ENCODE measurements at regions not wholly inside any gene's neighbourhood (a gene's known extent, or its start where the extent isn't known, plus 50 kb on each side); places are given as distances from the start of the nearest gene placed in this dataset.

DNA sequence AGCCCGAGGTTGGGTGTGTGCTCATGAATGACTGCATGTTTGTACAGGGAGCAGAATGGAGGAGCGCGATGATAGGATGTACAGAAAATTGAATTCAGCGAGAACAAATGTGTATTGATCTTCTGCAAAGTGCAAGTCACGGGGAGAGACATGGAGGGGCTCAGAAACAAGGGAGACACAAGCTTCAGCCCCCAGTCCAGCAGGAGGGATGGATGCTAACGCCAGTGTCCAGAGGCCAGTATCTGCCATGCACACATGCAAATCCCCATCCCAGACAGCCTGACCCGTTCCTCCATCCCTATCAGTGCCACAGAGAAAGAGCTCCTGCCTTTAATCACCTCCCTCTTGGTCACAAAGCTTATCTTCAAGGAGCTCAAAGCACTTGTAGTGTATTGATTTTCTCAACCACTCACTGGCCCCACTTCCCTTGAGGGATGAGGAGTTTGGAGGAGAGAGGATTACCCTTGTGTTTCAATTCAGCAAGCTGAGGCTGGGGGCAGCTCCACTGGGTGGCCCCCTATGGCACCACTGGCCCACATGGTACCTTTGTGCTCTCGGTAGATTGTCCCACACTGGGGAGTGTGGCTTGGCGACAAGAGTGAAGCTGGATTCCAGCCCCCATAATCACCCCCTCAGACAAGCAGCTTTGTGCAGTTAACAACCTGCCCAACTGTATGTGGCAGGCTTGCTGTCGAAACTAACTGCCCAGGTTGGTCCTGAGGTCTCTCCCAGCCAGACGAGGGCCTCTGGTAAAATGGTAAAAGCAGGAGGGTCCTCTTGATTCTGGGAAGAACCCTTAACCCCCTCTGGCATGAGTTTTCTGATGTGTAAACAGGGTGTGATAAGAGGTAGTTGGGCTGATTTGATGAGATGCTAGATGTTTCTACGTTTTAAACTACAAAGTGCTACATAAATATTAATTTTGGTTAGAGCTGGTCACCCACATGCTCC lies 151.6 kb upstream of the UNC5B start:
- H3K27me3 Mint-ChIP-seq (ENCODE audit: unreplicated experiment) = peaks cover 1% of the 10 kb centered on the region
- no peak overlapping the region for H3K4me3 Mint-ChIP-seq (ENCODE audit: unreplicated experiment)
- no peaks in the 10 kb centered on the region for H3K9me3 Mint-ChIP-seq (ENCODE audit: unreplicated experiment)
- no peak overlapping the region for H3K27ac Mint-ChIP-seq (ENCODE audit: unreplicated experiment)
- no peak for DNase-seq (ENCODE audit: low spot score)
- TF ChIP-seq, protein P1, sequence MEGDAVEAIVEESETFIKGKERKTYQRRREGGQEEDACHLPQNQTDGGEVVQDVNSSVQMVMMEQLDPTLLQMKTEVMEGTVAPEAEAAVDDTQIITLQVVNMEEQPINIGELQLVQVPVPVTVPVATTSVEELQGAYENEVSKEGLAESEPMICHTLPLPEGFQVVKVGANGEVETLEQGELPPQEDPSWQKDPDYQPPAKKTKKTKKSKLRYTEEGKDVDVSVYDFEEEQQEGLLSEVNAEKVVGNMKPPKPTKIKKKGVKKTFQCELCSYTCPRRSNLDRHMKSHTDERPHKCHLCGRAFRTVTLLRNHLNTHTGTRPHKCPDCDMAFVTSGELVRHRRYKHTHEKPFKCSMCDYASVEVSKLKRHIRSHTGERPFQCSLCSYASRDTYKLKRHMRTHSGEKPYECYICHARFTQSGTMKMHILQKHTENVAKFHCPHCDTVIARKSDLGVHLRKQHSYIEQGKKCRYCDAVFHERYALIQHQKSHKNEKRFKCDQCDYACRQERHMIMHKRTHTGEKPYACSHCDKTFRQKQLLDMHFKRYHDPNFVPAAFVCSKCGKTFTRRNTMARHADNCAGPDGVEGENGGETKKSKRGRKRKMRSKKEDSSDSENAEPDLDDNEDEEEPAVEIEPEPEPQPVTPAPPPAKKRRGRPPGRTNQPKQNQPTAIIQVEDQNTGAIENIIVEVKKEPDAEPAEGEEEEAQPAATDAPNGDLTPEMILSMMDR (IDR thresholded peaks at IDR 0.05; ENCODE audit: unreplicated experiment) = no peak
- H3K4me1 Mint-ChIP-seq (ENCODE audit: unreplicated experiment) = peaks cover 6% of the 10 kb centered on the region
- no peaks in the 10 kb centered on the region for H3K36me3 Mint-ChIP-seq (ENCODE audit: low read depth, unreplicated experiment)

DNA sequence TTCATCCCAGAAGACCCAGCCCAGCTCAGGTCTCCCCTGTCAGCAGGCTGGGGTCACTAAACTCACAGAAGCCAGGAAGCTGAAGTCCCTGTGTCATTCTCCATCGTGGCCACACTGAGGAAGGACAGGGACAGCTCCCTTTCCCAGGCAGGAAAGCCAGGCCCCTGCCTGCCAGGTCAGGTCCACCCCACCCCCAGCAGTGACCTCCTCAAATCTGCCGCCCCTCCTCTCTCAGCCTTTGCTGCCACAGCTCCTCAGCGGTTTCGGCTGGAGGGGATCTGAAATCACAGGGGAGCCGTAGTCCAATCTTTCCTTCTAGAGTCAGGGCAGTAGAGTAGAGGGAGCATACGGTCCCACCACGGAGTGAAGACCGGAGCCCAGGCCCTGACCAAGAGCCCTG lies 150.9 kb upstream of the UNC5B start:
- no peak overlapping the region for H3K27ac Mint-ChIP-seq (ENCODE audit: unreplicated experiment)
- peaks cover 1% of the 10 kb centered on the region for H3K27me3 Mint-ChIP-seq (ENCODE audit: unreplicated experiment)
- no peak overlapping the region for H3K4me3 Mint-ChIP-seq (ENCODE audit: unreplicated experiment)
- no peak for DNase-seq (ENCODE audit: low spot score)
- H3K9me3 Mint-ChIP-seq (ENCODE audit: unreplicated experiment) = no peaks in the 10 kb centered on the region
- H3K4me1 Mint-ChIP-seq (ENCODE audit: unreplicated experiment) = peaks cover 6% of the 10 kb centered on the region
- TF ChIP-seq, protein P1 (IDR thresholded peaks at IDR 0.05; ENCODE audit: unreplicated experiment) = no peak
- H3K36me3 Mint-ChIP-seq (ENCODE audit: low read depth, unreplicated experiment) = no peaks in the 10 kb centered on the region

DNA sequence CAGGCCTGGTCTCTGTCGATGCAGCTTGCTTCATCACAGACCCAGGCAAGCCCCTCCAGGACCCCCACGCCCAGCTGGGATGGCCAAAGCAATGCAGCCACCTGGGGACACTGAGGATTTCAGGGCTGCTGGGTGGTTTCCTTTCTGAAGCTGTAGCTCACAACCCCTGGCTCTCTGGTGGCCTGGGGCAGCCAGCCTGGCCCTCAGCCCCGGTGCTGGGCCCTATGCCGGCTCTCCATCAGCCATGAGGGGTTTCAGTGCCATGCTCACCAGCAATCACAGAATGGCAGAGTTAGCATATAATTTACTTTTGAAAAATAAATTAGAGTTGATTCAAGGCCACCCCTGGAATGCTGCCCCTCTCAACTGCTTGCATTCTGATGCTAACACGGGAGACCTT lies 150.2 kb upstream of the UNC5B start:
- DNase-seq (ENCODE audit: low spot score) = no peak
- Mint-ChIP-seq H3K9me3 (ENCODE audit: unreplicated experiment) (no peaks in the 10 kb centered on the region), H3K36me3 (ENCODE audit: low read depth, unreplicated experiment) (no peaks in the 10 kb centered on the region), H3K27me3 (ENCODE audit: unreplicated experiment) (peaks cover 1% of the 10 kb centered on the region), H3K4me3 (ENCODE audit: unreplicated experiment) (no peak overlapping the region), H3K4me1 (ENCODE audit: unreplicated experiment) (peaks cover 6% of the 10 kb centered on the region), H3K27ac (ENCODE audit: unreplicated experiment) (no peak overlapping the region)
- TF ChIP-seq, protein P1 (IDR thresholded peaks at IDR 0.05; ENCODE audit: unreplicated experiment) = no peak

DNA sequence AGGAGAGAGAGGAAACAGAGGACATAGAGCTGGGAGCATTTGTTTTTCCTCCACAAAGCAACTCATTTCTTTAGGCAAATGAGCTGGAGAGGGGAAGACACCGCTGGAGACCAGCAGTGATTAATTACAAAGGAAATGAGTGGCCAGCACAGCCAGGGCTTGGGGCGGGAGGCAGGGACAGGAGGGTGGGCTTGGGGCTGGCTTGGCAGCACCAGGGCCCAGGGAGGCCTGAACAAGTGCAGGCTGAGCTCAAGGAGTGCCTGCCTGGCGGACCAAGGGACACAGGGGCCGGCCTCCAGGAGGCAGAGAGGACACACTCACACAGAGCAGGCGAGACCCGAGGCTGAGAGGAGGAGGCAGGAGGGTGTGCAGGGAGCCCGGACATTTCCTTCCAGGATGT lies 149.0 kb upstream of the UNC5B start:
- peaks cover 6% of the 10 kb centered on the region for H3K4me1 Mint-ChIP-seq (ENCODE audit: unreplicated experiment)
- no peak for DNase-seq (ENCODE audit: low spot score)
- H3K9me3 Mint-ChIP-seq (ENCODE audit: unreplicated experiment) = no peaks in the 10 kb centered on the region
- TF ChIP-seq, protein P1 (IDR thresholded peaks at IDR 0.05; ENCODE audit: unreplicated experiment) = no peak
- H3K4me3 Mint-ChIP-seq (ENCODE audit: unreplicated experiment) = no peak overlapping the region
- H3K27me3 Mint-ChIP-seq (ENCODE audit: unreplicated experiment) = peaks cover 1% of the 10 kb centered on the region
- no peaks in the 10 kb centered on the region for H3K36me3 Mint-ChIP-seq (ENCODE audit: low read depth, unreplicated experiment)
- H3K27ac Mint-ChIP-seq (ENCODE audit: unreplicated experiment) = no peak overlapping the region

DNA sequence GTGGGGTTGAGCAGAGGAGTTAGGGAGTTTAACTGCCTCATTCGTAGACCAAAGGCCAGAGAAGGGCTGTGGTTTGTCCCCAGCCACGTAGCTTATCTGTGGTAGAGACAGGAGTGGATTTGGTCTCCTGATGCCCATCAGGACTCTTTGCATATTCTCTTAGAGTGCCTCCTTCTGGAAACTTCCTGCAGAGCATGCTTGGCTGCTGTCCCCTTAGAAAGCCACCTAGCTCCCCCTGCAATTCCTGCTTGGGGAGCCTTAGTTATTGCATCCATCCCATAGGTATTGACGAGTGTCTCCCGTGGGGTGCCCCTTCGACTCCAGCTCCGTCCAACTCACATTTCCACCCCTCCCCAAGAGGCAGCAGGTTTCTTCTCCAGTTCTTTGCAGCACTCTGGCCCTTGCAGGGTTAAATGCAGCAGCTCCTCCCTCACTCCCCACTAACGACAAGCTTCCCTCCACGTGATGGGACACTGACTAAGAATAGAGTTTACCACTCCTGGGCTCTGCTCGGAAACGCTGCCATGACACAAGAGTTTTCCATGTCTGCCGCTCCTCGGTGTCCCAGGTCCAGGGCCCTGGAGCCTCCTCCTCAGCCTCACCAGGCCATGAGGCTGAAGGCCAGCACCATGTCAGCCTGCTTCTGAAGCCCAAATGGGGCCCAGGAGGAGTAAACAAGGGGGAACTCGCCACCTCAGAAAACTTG lies 147.8 kb upstream of the UNC5B start:
- Mint-ChIP-seq H3K4me3 (ENCODE audit: unreplicated experiment) (no peak overlapping the region), H3K27ac (ENCODE audit: unreplicated experiment) (no peak overlapping the region), H3K27me3 (ENCODE audit: unreplicated experiment) (peaks cover 1% of the 10 kb centered on the region), H3K36me3 (ENCODE audit: low read depth, unreplicated experiment) (no peaks in the 10 kb centered on the region), H3K9me3 (ENCODE audit: unreplicated experiment) (no peaks in the 10 kb centered on the region), H3K4me1 (ENCODE audit: unreplicated experiment) (peaks cover 6% of the 10 kb centered on the region)
- no peak for DNase-seq (ENCODE audit: low spot score)
- TF ChIP-seq, protein P1 (IDR thresholded peaks at IDR 0.05; ENCODE audit: unreplicated experiment) = no peak
